ENCODE measurements at regions not wholly inside any gene's neighbourhood (a gene's known extent, or its start where the extent isn't known, plus 50 kb on each side); places are given as distances from the start of the nearest gene placed in this dataset.
"Not testable (repeated sequence)": the region's sequence is repeated elsewhere in the genome, so short reads cannot be mapped to it uniquely, and the experiment has no call there.

DNA sequence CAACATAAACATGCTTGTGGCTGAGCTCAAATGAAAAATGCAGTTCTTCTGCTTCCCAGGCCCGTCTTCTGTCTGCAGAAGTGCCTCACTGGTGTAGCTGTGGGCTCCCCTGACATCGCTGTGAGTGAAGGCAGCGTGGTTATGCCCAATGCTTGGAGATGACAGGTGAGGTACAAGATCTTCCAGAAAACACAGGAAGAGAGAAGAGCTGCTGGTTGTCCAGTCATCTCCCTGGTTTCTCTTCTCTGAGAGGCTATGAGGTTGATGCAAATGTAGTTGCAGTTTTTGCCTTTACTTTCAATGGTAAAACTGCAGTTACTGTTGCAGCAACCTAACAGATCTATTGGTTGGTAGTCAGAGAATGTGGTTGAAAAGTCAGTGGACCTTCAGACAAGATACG is 223.6 kb downstream of the GATA3 start:
- no peak for DNase-seq (ENCODE audit: low read depth in 2 of 2, low spot score in 1 of 2)

DNA sequence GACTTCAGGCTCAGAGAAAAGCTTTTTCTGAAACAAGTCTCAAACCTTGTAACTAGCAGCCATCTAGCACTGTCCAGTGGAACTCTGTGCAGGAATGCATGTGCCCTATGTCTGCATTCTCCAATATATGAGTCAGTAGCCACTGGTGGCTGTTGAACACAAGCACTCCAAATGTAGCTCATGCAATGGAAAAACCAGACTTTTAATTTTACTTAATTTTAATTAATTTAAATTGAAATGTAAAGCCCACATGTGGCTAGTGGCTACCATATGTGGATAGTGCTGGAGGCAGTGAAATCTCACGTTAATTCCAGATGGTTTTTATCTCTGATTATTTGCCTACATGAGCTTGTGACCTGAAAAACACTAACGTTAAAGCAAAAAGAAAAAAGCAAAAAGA is 225.1 kb downstream of the GATA3 start:
- no peak for DNase-seq (ENCODE audit: low read depth in 2 of 2, low spot score in 1 of 2)

DNA sequence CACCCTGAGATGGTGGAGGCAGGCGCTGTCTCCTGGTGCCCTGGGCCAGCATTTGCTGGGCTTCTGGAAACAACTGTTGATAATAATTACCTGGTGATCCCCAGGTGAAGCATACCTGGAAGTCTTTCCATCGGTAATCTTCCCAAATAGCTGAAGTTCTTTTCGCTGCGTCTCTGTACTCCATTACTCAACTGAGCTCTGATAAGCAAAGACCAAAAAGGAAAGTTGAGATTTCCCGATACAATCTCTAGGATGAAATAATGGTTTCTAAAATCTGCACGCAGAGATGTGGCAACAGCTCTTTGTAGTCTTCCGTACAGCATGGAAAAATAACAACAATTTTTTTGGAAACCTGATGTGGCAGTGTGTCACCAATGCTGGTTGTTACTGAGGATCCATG is 226.5 kb downstream of the GATA3 start:
- DNase-seq (ENCODE audit: low read depth in 2 of 2, low spot score in 1 of 2), result no peak

DNA sequence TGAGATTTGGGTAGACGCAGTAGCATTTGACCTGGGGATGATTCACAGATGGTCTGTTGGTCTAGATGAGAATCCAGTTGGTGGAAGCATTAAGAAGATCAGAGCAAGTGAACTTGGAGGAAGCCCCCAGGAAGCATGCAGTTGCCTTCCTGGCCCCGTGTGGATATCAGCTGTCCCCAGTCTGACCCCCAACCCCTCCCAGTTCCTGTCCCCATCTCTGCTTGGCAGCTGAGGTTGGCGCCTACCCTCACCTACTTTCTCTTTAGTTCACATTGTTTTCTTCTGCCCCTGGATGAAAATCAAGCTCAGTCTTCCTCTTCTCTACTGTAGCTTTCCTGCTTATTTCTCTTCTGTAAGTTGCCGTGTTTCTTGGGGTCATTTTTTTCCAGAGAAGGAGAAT is 227.9 kb downstream of the GATA3 start:
- DNase-seq (ENCODE audit: low read depth in 2 of 2, low spot score in 1 of 2), result no peak

DNA sequence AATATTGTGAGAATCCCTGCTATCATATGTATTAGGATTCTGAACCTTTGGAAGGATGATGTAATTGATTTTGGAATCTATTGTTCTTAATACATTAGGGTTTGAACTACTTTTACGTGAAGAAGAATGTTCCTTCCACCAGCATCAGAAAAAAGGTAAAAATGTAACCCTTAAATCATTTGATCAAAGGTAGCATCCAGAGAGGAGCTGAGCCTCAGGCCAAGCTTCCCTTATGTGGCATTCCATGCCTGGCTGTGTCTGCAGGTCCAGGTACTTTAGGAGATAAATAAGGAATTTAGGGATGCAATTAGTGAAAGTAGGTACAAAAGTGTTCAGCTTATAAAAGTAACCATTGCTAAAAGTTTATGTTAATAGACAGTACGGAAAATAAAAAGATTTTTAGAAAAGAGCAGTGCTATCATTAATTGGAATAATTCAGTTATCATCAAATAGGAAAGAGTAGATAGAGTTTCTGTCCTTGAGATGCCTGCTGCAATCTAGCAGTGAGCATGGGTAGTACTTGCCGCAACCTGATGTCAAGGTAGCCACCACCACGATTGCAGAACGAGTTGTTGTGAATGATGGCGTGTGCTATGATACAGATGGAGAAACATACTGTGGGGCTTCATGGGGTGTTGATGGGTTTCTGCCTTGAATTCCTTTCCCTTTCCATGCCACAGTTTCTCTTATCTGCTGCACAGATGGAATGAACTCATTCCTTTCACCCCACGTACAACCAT is 228.8 kb downstream of the GATA3 start:
- DNase-seq (ENCODE audit: low read depth in 2 of 2, low spot score in 1 of 2), result no peak

DNA sequence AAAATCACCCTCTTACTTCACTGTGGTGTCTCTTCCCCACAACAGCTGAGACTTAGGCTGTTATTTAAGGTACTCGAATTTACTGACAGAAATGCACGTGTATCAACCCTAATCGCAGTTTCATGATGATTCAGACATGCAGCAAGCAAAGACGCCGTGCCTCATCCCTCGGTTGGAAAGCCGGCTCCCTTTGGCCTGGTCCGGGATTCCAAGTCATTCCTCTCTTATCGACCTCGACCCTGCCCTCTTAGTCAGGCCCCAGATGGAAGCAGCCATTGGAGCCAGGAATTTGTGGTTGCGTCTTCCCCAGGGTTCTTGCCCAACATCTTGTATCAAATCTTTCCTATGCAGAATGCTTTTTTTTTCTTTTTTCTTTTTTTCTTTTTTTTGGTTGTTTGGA is 229.5 kb downstream of the GATA3 start:
- no peak for DNase-seq (ENCODE audit: low read depth in 2 of 2, low spot score in 1 of 2)

DNA sequence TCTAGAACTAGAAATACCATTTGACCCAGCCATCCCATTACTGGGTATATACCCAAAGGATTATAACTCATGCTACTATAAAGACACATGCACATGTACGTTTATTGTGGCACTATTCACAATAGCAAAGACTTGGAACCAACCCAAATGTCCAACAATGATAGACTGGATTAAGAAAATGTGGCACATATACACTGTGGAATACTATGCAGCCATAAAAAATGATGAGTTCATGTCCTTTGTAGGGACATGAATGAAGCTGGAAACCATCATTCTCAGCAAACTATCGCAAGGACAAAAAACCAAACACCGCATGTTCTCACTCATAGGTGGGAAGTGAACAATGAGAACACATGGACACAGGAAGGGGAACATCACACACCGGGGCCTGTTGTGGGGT is 231.5 kb downstream of the GATA3 start:
- DNase-seq (ENCODE audit: low read depth in 2 of 2, low spot score in 1 of 2), result not testable (repeated sequence)

DNA sequence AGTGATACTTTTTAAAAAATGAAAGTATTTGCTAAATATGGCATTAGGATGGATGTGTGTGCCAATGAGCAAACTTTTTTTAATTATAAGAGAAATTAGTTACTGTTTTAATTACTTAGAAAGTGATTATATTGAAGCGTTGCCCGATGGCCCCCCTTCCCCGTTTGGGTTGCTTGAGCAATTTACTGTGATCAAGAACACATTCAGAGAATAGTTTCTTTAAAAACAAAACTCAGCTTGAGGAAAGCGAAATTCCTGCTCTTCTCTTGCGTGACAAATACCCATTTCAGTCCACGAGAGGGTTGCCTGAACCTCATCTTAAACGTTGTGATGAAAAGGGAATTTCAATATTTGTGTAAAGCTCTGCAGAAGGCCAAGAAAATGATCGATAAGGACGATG is 234.1 kb downstream of the GATA3 start:
- no peak for DNase-seq (ENCODE audit: low read depth in 2 of 2, low spot score in 1 of 2)

DNA sequence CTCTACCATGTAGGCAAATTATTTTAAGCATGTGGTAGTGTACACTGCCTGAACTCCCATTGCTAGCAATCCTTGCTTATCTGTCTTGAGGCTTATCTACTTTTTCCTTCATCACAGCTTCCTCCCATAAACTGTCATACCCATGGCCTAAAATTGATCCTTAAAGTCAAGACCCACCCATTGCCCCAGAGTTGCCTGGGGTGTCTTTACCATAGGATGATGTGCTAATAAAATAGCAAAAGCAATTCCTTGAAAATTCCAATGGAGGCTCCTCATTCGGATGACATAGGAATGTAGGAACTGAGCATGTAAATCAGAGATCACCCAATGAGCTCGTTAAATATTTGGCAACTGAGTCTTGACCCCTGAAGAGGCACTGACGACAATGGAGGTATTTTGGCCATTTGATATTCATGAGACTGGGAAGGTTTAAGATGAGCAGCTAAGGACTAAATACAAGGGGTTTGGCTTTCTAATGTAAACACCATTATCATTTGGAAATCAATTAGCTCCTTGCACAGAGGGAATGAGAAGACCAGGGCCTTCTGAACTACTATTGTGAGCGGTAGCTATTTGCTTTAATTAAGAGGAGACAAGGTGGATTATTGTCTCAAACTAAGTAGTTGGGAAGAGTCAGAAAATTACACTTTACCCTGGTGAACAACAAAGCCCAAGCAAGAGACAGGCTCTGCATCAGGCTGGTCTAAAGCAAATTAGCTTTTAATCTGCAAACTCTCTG is 234.9 kb downstream of the GATA3 start:
- no peak for DNase-seq (ENCODE audit: low read depth in 2 of 2, low spot score in 1 of 2)

DNA sequence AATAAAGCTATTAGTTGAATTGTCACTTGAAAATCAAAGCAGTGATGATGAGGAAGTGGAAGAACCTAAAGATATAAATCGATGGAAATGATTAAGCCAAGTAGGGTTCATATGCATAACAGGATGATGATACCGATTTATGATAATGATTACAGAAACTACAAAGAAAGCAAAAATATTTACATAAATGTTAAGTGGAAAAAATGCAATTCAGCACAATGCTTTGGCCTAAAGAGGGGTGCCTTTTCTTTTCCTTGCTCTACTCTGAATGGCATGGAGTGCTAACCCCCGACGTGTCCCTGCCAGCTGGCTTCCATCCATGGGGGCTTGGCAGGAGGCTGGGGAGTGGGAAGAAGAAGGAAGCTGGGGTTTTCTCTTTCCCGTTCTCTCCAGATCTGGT is 240.3 kb downstream of the GATA3 start:
- no peak for DNase-seq (ENCODE audit: low read depth in 2 of 2, low spot score in 1 of 2)

DNA sequence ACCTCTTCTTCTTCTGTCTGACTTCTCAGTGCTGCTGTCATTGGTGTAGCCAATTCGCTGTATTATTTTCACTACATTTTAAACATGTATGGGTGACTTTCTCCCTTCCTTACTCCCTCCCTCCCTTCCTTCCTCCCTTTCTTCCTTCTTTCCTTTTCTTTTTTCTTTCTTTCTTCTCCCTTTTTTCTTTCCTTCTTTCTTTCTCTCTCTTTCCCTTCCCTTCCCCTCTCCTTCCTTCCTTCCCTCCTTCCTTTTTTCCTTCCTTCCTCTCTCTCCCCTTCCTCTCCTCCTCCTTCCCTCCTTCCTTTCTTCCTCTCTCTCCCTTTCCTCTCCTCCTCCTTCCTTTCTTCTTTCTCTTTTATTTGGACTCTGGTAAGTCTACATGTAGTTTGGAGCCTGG is 240.8 kb downstream of the GATA3 start:
- no peak for DNase-seq (ENCODE audit: low read depth in 2 of 2, low spot score in 1 of 2)

DNA sequence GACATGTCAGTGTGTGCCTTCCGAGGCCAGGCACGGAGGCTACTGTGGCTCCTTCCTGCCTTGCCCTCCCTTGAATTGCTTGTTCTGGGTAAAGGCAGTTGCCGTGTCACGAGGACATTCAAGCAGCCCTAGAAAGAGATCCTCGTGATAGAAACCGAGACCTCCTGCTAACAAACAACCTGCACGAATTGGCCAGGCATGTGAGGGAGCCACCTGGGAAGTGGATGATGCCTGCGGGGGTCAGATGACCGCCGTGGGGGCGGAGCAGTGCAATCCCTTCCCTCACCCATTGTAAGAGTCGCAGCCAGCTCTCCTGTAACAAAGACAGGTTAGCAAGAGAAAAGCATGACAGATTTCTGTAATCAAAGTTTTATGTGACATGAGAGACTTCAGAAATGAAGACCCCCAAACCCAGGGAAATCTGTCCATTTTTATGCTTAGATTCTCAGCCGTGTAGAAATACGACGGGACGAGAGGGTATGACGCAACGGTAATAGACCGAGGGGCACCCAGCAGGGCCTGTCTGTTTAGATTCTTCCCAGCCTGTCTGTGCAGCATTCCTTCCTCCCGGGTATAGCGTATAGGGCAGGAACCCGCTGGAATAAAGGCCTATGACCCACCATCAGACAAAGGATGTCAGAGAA is 241.7 kb downstream of the GATA3 start:
- DNase-seq (ENCODE audit: low read depth in 2 of 2, low spot score in 1 of 2), result no peak

DNA sequence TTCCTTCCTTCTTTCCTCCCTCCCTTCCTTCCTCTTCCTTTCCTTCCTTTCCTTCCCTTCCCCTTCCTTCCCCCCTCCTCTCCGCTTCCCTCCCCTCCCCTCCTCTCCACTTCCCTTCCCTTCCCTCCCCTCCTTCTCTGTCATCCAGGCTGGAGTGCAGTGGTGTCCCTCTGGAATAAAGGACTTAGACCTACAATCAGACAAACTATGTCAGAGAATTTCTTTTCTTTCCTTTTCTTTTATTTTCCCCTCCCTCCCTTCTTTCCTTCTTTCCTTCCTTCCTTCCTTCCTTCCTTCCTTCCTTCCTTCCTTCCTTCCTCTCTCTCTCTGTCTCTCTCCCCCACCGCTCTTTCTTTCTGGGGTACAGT is 242.2 kb downstream of the GATA3 start:
- DNase-seq (ENCODE audit: low read depth in 2 of 2, low spot score in 1 of 2), result no peak

DNA sequence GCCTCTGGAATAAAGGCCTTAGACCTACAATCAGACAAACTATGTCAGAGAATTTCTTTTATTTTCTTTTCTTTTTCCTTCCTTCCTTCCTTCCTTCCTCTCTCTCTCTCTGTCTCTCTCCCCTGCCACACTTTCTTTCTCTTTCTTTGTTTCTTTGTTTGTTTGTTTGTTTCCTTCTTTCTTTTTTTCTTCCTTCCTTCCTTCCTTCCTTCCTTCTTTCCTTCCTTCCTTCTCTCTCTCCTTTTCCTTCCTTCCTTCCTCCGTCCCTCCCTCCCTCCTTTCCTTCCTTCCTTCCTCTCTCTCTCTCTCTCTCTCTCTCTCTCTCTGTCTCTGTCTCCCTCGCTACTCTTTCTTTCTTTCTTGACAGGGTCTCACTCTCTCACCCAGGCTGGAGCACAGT is 242.6 kb downstream of the GATA3 start:
- DNase-seq (ENCODE audit: low read depth in 2 of 2, low spot score in 1 of 2), result no peak

DNA sequence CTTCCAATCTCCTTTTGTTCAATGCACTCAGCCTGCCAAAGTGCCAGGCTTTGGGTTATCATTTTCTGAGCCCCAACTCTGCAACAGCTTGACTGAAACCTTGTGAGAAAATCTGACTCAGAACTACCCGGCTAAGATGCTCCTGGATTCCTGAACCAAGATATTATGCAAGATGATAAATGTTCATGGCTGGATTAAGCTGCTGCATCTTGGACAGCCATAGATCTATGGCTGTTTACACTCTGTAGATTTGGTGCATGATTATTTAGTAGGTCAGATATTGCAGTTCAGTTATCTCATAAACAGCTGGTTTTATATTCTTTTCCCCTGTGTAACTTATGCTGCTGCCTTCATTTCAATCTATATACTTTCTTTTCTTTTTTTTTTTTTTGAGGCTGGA is 243.5 kb downstream of the GATA3 start:
- DNase-seq (ENCODE audit: low read depth in 2 of 2, low spot score in 1 of 2), result no peak

DNA sequence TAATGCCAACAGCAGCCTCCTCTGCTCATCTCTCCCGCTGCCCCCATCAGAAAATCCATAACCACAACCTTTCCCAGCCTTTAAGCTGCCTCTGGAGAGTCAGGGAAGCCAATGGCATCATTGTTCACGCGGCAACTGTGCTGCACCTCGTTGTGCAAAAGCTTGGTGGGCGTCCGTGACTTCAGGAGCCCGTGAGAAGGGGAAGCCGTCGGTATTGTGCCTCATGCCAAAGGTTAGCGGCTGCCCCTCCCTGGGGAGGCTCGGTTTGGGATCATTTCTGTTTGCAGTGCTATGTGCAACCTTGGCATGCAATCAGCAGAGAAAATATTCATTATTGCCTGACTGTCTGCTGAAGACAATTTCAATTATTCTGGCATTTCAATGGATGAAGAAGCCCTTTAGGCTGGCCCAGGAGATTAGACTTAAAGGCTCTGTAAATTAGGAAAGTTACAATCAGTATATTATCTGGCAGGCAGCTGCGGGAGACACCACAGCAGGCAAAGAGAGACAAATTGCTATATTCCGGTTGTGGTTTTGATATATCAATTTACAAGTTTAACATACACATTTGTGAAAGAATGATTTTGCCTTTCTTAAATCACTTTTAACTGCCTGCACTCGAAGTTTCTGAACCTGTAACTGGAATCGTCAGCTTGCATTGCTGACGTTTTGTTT is 244.5 kb downstream of the GATA3 start:
- no peak for DNase-seq (ENCODE audit: low read depth in 2 of 2, low spot score in 1 of 2)

DNA sequence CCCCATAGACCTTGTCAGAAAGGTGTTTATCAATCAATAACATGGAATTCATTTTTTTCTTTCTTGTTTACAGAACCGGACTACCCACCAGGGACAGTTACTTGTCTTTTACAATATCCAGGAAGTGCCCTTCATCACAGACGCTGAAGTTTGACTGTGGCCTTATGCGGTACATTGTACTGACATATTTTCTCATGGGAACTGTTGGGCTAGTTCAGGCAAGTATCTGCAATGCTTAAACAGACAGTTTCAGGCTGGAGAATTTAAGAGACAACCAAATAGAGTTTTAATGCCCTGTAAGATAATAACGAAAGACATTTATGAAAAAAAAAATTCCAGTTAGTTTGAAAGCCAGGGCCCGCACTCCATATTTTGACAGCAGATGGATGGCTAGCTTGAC is 246.4 kb downstream of the GATA3 start:
- no peak for DNase-seq (ENCODE audit: low read depth in 2 of 2, low spot score in 1 of 2)

DNA sequence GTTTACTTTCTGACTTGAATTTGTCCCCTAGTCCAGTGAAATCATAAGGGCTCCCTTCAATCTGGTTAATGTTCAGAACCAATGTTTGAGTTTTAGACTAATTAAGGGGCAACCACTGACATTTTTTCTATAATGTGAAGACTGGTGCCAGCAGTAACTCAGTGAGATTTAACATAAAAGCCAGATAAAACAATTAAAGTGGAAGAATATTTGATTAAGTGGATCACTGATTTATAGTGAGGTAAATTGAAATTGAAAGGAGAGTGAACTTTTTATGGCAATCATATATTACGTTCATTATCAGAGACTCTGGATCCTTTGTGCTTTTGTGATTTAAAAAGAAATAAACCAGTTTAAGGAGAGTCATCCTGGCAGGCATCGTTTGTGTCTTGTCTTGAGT is 246.8 kb downstream of the GATA3 start:
- DNase-seq (ENCODE audit: low read depth in 2 of 2, low spot score in 1 of 2), result no peak

DNA sequence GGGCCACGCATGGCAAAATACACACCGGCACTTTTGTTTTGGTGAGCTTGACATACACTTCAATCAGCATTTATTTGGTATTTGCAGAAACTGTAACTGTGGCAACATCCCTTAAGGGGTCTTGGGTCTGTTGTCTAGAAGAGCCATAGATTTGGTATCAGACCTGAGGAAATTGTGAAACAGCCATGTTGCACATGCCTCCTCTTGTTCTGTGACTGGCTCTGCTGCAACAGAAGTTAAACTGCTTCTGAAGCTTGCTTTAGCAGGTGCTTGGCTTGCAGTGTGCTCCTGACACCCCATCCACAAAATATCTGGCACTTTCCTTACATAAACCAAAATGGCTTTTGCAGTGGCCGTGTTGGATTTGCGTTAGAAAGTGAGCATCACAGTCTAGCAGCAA is 247.3 kb downstream of the GATA3 start:
- DNase-seq (ENCODE audit: low read depth in 2 of 2, low spot score in 1 of 2), result no peak

DNA sequence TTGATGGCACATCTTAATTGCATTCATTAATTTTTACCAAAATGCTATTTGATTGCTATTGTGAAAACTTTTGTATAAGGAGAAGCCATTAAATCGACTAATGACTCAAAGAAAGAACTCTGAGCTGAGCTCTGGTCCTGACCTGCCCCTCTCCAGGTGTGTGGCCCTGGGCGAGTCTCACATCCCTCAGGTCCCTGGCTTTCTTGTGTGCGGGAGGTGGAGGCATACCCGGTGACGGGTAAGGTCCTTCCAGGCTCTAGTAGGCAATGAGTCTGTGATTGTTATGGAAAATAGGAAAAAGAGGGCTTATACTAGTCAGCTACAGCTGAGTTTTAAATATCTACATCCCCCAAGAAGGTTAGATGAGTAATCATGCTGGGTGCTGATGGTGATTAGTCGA is 248.1 kb downstream of the GATA3 start:
- no peak for DNase-seq (ENCODE audit: low read depth in 2 of 2, low spot score in 1 of 2)

DNA sequence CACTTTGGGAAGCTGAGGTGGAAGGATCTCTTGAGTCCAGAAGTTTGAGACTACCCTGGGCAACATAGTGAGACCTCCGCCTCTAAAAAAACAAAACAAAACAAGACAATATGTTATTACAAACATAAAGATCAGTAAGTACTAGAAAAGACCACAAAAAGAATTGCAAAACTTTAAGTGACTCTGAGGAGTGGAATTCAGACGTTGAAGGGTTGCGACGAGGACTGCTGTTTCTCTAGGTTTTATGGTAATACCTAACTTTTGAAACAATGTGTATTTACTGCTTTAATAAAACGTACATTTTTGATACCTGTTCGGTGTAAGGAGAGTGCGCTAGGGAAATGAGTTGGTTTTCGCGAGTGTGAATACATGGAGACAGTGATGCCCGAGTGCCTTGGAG is 250.4 kb downstream of the GATA3 start:
- no peak for DNase-seq (ENCODE audit: low read depth in 2 of 2, low spot score in 1 of 2)
